ENCODE measurements at regions not wholly inside any gene's neighbourhood (a gene's known extent, or its start where the extent isn't known, plus 50 kb on each side); places are given as distances from the start of the nearest gene placed in this dataset.

DNA sequence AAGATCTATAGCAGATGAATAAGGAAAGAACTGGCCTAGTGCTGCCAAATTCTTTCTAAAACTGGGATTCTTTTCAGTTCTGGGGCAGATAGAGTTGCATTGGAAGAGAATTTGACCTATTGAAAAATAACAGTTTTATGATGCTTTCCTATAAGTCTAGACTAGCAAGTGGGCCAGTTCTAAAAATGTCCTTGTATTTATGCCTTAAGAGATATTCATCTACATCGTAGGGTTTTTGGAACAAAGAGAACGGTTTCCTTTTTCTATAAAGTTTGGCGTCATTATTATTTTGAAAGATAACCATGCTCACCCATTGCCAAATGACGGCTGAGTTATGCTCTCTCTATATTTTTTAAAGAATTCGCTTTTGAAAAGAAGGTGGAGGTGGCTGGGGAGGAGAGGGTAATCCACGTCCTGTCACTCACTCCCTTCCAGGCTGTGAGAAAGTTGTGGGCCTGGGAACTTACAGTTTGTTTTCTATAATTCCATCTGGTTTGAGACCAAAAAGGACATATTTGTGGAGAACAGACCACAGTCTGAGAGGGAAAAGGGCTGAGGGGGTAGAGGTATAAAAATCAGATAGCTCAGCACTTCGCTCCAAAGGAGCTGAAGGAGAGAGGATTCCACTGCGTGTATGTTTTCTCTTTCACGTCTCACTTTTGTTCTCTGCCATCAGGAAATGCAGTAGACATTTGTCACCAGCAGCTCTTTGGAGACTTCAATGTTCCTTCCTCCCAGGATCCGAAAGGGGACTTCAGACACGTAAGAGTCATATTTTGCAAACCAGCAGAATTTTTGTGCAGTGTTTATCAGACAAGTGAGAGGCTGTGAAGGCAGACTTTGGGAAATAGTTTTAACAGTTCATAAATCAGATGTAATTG lies 281.9 kb upstream of the FN1 start:
- no peak for DNase-seq (ENCODE audit: low read depth in 2 of 2)

DNA sequence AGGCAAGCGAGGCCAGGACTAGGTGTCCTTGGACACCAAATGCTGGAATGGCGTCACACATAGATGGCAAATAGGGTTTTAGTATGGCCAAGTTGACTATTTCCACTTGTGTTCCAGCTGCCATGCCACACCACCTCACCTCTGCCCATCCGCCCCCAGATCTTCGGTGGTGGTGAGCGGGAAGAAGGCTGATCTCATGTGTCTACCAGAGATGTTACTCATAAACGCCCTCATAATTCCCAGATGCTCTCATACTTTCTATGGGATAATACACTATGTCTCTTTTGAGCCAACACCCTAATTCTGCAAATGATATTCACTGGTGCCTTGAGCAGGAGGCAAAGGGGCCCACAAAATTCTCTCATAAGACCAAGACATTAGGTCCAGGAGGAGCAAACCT lies 281.1 kb upstream of the FN1 start:
- DNase-seq (ENCODE audit: low read depth in 2 of 2), result no peak

DNA sequence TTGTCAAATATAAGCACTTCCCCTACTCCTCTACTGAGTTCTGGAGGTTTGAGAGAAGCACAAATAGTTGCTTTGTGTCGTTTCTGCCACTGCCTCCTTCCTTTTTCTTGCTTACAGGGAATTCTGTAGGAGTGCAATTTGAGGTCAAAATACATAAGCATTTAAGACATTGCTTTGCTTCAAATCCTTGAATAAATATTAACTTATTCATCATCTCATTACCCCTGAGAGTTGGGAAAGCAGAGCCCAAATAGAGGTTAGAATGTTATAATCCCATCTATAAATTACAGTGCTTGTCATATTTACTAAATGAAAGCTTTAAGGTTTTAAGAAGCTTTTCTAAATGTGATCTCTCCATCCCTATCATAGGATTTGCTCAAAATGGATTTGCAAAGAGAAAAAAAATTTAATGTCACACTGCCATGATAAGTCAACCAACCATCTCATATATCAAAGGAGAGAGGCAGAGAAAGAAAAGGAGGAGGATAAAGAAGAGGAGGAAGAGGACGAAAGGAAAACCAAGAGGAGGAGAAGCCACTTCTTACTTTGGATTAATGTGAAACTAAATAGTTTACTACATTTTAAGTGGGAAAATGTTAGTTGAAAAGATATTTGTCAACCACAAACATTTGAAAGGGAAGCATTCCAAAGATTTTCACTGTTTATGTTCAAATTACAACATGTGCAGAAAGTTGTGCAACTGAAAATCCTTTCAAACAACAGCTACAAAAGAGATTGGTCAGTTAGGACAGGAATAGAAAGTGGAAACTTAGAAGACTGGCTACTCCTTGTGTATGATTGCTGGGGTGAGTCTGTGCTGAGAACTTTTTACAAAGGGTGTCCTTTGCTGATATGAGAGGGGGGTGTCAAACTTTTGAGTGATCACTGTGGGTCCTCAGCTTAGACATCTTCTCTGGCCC lies 277.3 kb upstream of the FN1 start:
- no peak for DNase-seq (ENCODE audit: low read depth in 2 of 2)

DNA sequence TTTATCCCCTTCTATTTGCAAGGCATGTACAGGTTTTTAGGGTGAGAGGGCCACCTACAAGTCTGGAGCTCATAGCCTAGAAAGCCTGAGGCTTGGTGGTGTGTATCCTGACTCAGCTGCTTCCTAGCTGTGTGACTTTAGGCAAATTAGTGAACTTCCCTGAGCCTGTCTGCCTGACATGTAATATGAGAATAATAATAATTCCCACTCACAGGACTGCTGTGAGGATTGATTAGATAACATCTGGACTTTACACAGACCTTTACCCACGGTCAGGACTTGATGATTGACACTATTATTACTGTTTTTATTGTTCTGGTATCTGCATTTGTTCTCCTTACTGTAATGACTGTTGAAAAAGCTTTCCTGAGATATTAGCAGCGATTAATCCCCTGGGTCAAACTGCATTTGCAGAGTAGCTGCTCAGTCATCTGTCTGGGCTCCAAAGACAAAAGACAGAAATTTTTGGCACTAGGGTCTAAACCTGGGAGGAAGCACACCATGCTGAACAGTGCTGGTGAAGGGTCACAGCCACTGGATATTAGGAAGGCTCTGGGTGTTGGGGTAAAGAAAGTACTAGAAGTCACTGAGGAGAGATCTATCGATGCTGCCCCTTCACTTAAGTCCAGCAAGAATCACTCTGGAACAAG lies 276.5 kb upstream of the FN1 start:
- no peak for DNase-seq (ENCODE audit: low read depth in 2 of 2)

DNA sequence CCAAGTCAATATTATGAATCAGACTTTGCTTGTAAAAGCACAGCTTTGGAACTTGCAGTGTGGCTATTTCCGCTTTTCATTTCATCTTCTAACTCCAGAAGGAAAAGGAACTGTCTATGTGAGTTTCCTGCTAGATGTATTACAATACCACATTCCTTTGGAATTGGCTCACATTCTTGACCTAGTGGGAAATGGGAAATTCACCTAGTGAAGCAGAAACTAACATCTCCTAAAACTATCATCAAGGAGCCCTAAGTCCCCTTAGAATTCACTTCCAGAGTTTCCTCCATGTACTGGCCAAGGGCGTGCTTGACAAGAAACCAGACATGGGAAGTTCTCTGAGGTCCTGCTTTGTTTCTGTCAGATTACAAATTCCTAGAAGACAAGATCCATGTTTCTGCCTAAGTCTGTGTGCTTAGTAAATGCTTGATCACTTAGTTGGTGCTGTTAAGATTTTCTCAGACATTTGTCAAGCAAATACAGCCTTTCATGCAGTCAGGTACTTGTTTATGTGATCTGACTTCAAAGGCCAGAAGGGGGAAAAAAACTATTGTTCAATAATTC lies 275.7 kb upstream of the FN1 start:
- no peak for DNase-seq (ENCODE audit: low read depth in 2 of 2)

DNA sequence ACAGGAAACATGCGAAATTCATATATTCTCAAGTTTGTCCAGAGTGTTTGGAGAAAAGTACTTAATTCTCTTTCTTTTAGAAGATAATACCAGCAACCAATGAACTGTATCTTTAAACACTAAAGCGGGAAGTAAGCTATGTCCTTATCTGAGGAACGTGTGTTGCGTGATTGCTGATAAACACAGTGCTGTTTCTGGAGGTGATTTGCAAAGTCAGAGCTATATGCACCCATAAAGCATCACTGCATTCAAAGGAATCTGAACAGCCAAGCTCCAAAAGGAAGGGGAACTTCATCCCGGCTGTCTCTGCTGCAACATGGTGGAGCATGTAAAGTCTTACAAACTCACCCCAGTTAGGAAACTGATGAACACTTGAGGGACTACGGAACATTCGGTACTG lies 271.7 kb upstream of the FN1 start:
- no peak for DNase-seq (ENCODE audit: low read depth in 2 of 2)

DNA sequence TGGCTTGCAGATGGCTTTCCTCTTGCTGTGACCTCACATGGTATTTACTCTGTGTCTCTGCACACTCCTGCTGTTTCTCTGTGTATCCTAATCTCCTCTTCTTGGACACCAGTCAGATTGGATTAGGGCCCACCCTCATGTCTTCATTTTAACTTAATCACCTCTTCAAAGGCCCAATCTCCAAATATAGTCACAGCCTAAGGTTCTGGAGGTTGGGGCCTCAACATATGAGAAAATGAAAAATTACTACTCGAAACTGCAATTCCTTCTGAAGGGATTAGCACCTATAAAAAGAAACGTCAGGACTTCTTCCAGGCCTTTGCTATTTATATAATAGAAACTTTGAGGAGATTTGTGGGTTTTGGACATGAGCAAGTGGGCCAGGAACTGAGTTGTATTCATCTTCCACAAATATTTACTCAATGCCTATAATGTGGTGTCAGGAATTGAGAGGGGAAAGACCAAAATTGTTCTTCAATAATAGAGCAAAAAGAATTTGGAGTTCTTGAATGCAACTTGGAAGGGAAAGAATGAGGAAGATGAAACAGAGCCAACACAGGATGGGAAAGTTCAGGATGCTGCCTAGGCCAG lies 270.0 kb upstream of the FN1 start:
- no peak for DNase-seq (ENCODE audit: low read depth in 2 of 2)

DNA sequence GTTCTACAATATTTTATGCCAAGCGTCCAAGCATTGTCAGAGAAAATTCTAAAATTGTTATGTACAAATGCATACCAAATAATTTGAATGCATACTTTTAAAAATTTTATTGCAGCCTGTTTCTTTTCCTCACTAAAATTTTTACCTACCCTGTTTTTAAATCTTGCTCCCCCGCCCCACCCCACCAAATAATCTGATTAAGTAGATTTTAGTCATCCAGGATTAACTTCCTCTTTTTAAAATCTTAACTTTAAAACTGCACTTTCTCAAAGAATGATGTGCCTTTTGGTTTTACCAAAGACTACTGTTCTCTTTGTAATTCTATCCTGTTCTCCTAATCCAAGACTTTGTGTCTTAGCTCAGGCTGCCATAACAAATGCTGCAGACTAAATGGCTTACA lies 269.4 kb upstream of the FN1 start:
- DNase-seq (ENCODE audit: low read depth in 2 of 2), result no peak

DNA sequence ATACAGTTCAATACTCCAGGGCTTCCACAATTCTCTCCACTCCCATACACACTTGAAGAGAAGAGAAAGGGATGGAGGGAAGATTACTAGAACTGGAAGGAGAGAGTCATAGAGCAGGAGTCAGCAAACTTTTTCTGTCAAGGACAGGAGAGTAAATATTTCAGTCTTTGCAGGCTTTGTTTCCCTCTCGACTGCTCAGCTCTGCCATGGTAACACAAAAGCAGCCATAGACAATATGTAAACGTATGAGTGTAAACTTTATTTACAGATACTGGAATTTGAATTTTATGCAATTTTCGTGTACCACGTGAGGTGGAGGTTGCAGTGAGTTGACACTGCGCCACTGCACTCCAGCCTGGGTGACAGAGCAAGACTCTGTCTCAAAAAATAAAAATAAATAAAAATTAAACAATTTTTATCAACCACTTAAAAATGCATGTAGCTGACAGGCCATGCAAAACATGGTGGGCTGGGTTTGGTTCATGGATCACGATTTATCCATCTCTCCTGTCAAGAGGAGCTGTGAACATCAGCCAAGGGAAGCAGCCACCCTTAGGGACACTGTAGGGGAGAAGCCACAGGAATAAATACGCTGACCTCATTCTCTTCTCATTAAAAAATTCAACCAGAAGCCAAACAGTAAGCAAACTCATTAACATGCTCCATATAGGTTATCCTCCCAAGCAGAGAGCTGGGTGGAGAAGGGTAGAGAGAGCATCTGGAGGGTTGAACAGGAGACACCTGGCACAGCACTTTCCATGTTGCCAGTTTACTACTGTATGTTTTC lies 266.4 kb upstream of the FN1 start:
- no peak for DNase-seq (ENCODE audit: low read depth in 2 of 2)

DNA sequence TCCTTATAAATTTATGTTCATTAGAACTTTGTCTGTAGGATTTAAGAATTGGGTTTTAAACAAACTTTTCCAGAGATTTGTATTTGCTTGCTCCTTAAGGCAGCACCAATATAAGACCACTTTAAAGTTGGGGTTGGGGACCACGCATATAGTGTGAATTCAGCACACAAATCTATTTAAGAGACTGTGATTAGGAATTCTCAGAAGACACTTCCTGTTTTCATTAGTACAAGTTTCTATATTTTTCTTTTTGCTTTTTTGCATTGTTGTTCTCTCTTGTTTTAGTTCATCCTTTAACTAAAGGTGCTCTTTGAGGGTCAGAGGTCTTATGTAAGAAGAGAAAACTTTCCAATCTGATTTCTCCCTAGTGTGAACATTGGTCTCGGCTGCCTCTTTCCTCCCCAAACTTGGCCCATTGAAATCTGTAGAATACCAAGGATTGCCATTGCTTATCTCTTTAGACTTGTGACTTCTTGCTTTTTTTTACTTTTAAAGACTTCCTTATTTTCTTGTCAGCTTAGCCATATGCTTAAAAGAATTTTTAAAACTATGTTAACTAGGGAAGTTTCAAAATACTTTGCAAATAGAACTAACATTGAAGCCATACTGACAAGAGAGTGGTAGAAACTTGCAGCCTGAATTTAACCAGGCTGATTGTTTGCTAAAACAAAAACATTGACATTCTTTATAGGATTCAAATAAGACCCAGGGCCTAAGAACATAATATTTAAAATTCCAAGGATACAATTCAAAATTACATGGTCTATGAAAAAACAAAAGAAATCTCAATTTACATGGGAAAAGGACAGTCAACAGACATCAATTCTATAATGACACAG lies 264.1 kb upstream of the FN1 start:
- no peak for DNase-seq (ENCODE audit: low read depth in 2 of 2)

DNA sequence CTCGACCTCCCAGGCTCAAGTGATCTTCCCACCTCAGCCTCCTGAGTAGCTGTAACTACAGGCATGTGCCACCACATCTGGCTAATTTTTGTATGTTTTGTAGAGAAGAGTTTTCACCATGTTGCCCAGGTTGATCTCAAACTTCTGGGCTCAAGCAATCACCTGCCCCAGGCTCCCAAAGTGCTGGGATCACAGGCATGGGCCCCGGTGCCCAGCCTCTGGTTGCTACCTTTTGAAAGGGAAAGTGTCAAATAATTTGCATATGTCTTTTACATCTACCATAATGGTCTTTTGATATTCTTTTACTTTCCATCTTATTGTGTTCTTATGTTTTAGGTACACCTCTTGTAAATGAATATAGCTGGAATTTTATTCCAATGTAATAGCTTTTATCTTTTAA lies 263.1 kb upstream of the FN1 start:
- no peak for DNase-seq (ENCODE audit: low read depth in 2 of 2)

DNA sequence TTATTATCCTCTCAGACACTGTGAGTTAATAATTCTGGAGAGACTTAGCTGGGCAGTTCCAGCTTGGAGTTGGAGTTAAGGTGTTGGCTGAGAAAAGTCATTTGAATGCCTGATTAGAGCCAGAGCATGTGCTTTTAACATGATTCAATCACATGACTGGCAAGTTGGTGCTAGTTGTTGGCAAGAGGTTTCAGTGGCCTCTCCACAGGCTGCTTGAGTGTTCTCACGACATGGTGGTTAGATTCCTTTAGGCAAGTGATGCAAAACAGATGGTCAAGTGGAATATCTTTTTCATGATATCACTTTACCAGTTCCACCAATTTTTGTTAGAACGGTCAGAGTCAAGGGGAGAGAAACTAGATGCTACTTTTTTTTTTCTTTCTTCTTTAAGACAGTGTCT lies 262.7 kb upstream of the FN1 start:
- no peak for DNase-seq (ENCODE audit: low read depth in 2 of 2)

DNA sequence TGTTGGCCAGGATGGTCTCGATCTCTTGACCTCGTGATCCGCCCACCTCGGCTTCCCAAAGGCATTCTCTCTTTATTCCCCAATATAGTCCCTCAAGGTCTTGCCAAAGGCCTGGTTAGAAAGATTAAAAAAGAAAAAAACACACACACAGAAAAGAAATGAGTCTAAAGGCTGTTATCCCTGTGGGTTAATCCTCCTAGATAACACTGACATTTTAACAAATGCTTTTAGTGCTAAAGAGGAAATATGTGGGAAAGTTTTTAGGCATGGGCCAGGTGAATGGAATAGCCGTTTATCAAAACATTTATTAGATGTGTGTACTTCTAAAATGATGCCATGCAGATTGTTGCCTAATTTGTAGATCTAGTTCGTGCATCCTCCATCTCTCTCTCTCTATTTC lies 261.6 kb upstream of the FN1 start:
- DNase-seq (ENCODE audit: low read depth in 2 of 2), result no peak

DNA sequence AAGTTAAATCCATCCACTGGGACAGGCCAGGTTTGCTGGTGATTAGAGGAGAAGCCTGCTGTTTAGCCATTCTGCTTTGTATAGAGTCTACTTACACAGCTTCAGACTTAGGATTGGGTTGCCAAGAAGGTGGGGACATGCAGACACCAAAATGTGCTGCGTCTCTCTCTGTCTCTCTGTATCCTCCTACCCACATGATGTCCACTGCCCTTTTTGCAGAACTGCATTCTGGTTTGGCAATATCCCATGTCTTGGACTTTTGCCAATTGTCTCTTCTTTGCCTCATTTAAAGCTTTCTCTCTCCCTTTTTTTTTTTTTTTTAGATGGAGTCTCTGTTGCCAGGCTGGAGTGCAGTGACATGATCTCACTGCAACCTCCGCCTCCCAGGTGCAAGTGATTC lies 261.1 kb upstream of the FN1 start:
- no peak for DNase-seq (ENCODE audit: low read depth in 2 of 2)

DNA sequence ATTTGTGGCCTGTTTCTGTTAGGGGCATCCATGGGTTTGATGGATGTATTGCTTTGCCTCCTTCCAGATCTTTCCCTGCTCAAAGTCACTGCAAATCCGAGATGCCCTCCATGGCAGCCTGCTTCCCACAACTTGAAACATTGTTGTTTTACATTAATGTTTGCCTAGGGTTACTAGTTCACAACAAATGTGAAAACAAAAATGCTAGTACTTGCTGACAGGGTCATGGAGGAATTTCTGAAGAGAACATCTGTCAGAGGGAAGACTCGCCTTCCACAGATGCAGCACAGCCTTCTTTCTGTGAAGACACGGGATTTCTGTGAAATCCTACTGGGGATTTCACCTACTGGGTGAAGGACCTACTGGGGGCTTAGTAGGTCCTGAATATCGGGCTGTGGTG lies 260.0 kb upstream of the FN1 start:
- no peak for DNase-seq (ENCODE audit: low read depth in 2 of 2)

DNA sequence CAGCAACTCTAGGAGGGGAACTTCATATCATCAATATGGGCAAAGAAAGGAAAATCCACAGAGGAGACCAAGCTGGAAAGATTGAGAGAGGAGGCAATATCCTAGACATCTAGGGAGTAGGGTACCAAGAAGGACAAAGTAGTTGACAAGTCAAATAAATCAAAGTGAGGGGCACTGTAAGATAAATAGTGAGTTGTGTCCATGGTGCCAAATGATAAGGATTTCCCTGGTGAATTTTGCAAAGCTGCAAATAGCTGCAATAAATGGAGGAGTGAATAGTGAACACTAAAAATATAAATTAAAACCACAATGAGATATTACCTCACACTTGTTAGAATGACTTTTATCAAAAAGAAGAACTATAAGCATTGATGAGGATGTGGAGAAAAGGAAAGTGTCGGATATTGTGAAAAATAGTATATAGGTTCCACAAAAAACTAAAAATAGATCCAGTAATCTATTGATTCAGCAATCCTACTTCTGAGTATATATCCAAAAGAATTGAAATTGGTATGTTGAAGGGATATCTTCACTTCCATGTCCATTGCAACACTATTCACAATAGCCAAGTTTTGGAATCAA lies 258.2 kb upstream of the FN1 start:
- no peak for DNase-seq (ENCODE audit: low read depth in 2 of 2)

DNA sequence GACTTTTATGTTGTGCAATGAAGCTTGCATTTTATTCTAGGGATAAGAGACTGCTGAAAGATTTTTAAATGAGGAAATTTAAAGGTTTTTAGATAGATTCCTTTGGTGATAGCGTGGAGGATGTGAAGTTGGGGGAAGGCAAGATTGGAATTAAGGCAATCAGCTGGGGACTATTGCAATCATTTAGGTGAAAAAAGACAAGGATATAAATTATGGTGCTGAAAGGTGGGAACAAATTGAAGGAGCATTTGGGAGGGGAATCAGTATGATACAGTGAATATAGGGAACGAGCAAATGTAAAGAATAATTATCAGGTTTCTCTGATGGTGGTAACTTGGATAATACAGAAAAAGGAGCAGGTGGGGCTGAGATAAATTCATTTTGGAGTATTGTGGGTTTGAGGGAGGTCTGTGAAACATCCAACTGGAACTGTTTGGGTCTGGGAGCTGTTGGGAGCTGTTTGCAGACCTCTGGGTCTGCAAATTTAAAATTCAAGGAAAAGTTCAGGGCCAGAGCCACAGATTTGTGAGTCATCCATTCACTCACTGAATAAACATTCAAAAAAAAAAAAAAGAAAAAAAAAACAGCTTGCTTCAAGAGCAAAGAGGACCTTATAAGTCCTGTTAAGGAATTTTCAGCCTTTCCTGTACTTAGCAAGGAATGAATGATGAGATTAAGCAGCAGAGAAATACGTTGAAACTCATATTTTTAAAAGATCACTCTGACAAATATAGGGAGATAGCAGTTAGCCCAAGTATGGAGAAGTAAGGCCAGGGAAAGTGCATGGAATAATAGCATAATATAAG lies 257.5 kb upstream of the FN1 start:
- no peak for DNase-seq (ENCODE audit: low read depth in 2 of 2)

DNA sequence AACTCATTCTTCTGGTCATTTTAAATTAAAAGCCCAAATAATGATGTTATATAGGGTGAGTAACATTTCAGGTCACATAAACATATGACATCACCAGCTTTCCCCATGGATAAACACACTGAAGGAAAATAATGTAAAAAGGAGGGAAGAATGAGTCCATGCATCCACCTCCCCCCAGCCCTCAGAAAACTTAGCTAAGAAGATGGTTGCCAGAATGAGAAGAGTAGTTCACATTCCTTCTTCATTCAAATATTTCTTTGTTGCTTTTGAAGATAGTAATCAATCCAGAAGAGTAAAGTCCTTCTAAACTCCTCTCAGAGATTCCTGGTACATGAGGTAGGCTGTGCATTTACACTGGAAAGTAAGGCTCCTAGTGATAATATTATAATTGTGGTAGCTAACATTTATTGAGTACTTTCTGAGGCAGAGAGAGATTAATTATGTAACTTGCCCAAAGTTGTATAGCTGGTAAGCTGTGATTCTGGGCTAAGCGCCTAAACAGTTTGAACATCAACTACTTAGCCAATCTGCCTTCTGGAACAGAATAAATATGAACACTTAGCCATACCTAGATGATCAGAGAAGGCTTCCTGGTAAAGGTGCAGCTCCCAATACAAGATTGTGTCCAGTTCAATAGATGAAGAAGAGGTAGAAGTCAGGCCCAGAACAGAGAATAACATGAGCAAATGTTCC lies 256.7 kb upstream of the FN1 start:
- no peak for DNase-seq (ENCODE audit: low read depth in 2 of 2)

All from stimulated activated CD4-positive, alpha-beta T cell treated with anti-CD3 and anti-CD28 coated beads, Interleukin-4, amount 100 ng/mL, for 48 hours (primary cell).